Esophagus muscularis mucosa (tissue), 4 donors: ENCODE measurements at regions not wholly inside any gene's neighbourhood (a gene's known extent, or its start where the extent isn't known, plus 50 kb on each side); places are given as distances from the start of the nearest gene placed in this dataset.

ENCODE experiments used
- CTCF ChIP-seq, 3 experiments: fragments of 200-600 bp in 2 of 3; fragments of 450-650 bp in 1 of 3; sonication (generic) in 2 of 3; IDR thresholded peaks; one replicate each; pipeline ENCODE4 v1.5.1; 2017 to 2019; ENCODE audit warnings: antibody characterized with exemption in 3 of 3, mild to moderate bottlenecking in 2 of 3, moderate library complexity in 1 of 3
- EP300 ChIP-seq: sonication (generic); formaldehyde crosslinking; IDR thresholded peaks from one replicate; pipeline ENCODE4 v1.6.1; 2017; ENCODE audit warnings: antibody characterized with exemption
- POLR2A ChIP-seq: fragments of 450-650 bp; IDR thresholded peaks from one replicate; pipeline ENCODE4 v1.6.1; 2017; ENCODE audit warnings: antibody characterized with exemption, moderate library complexity, mild to moderate bottlenecking, low read depth
- POLR2AphosphoS5 ChIP-seq, 2 donors: sonication (generic); formaldehyde crosslinking; IDR thresholded peaks; one replicate each; pipeline ENCODE4 v1.6.1; 2017; ENCODE audit warnings: antibody characterized with exemption in 2 of 2

DNA sequence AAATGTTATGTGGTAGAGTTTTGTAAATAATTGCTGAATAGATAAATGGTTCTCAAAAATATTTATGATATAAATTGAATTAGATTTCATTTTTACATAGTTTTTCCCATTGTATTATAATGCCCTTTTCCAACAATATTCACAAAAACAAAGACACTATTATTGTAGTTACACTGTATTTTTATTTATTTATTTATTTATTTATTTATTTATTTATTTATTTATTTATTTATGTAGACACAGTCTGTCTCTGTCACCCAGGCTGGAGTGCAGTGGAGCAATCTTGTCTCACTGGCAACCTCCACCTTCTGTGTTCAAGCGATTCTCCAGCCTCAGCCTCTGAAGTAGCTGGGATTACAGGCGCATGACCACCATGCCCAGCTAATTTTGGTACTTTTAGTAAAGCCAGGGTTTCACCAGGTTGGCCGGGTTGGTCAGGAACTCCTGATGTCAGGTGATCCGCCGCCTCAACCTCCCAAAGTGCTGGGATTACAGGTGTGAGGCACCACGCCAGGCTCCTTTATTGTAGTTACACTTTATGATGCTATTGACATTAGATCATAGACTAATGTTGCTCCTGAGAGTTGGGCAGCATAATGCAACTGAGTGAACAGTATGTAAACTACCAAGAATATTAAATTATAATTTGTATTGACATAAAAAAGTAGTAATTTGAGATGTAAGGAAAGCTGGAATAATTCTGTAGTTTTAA lies 1430.0 kb upstream of the PRMT6 start:
- TF ChIP-seq CTCF (IDR thresholded peaks at IDR 0.05) (no peak), POLR2AphosphoS5 (IDR thresholded peaks at IDR 0.05) (no peak), POLR2A (no peak), EP300 (no peak)
